Activated naive CD8-positive, alpha-beta T cell (primary cell): ENCODE measurements at regions not wholly inside any gene's neighbourhood (a gene's known extent, or its start where the extent isn't known, plus 50 kb on each side); places are given as distances from the start of the nearest gene placed in this dataset.

ENCODE experiments used
- H3K27ac Mint-ChIP-seq: one replicate; pipeline ENCODE4 v1.8.0; 2021; ENCODE audit warnings: mixed read lengths
- H3K27me3 Mint-ChIP-seq: one replicate; pipeline ENCODE4 v1.8.0; 2021; ENCODE audit warnings: mixed read lengths
- H3K36me3 Mint-ChIP-seq: one replicate; pipeline ENCODE4 v1.8.0; 2021; ENCODE audit warnings: mixed read lengths
- H3K4me1 Mint-ChIP-seq: one replicate; pipeline ENCODE4 v1.8.0; 2021; ENCODE audit warnings: low read depth, mixed read lengths
- H3K4me3 Mint-ChIP-seq: one replicate; pipeline ENCODE4 v1.8.0; 2021; ENCODE audit warnings: mild to moderate bottlenecking, mixed read lengths
- H3K9me3 Mint-ChIP-seq: one replicate; pipeline ENCODE4 v1.8.0; 2021; ENCODE audit warnings: low read depth, mixed read lengths

- no peaks in the 10 kb centered on the region for H3K36me3 Mint-ChIP-seq
- H3K27ac Mint-ChIP-seq = no peak overlapping the region
- no peaks in the 10 kb centered on the region for H3K9me3 Mint-ChIP-seq
- peaks cover 8% of the 10 kb centered on the region for H3K4me1 Mint-ChIP-seq
- peaks cover 6% of the 10 kb centered on the region for H3K27me3 Mint-ChIP-seq
- no peak overlapping the region for H3K4me3 Mint-ChIP-seq
Measured at GRCh38 chr2:156189584-156189983, 142.9 kb downstream of the NR4A2 start.

DNA sequence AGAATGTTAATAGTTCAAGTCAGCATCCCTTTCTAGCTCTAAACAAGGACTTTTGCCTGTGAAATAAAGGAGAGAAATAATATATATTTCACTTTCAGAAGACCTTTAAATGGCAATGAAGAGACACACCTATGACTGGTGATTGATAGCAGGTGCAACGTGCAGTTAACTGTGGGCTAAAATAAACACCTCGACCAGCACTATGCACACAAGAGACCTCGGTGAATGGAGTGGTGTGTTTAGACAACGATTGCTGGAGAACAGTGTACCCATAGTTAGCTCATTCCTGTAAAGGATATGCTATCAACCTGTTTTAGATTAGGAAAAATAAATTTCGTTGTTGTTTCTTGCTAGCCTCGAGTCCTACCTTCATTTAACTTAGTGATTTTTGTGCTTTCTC, 143.4 kb downstream of the NR4A2 start:
- Mint-ChIP-seq H3K4me1 (peaks cover 8% of the 10 kb centered on the region), H3K27ac (no peak overlapping the region), H3K9me3 (no peaks in the 10 kb centered on the region), H3K27me3 (peaks cover 6% of the 10 kb centered on the region), H3K36me3 (no peaks in the 10 kb centered on the region), H3K4me3 (no peak overlapping the region)

- H3K9me3 Mint-ChIP-seq = no peaks in the 10 kb centered on the region
- H3K4me3 Mint-ChIP-seq = no peak overlapping the region
- H3K4me1 Mint-ChIP-seq = no peaks in the 10 kb centered on the region
- no peaks in the 10 kb centered on the region for H3K36me3 Mint-ChIP-seq
- no peak overlapping the region for H3K27ac Mint-ChIP-seq
- H3K27me3 Mint-ChIP-seq = peaks cover 2% of the 10 kb centered on the region
Measured at GRCh38 chr2:156182132-156182531, 150.4 kb downstream of the NR4A2 start.

GRCh38 chr2:156181208-156181607, 151.3 kb downstream of the NR4A2 start:
- Mint-ChIP-seq H3K4me3 (no peak overlapping the region), H3K27me3 (peaks cover 2% of the 10 kb centered on the region), H3K27ac (no peak overlapping the region), H3K36me3 (no peaks in the 10 kb centered on the region), H3K4me1 (no peaks in the 10 kb centered on the region), H3K9me3 (no peaks in the 10 kb centered on the region)

GRCh38 chr2:156177654-156178053, 154.9 kb downstream of the NR4A2 start:
- Mint-ChIP-seq H3K4me3 (no peak overlapping the region), H3K4me1 (no peaks in the 10 kb centered on the region), H3K36me3 (no peaks in the 10 kb centered on the region), H3K27me3 (no peaks in the 10 kb centered on the region), H3K9me3 (no peaks in the 10 kb centered on the region), H3K27ac (no peak overlapping the region)

DNA sequence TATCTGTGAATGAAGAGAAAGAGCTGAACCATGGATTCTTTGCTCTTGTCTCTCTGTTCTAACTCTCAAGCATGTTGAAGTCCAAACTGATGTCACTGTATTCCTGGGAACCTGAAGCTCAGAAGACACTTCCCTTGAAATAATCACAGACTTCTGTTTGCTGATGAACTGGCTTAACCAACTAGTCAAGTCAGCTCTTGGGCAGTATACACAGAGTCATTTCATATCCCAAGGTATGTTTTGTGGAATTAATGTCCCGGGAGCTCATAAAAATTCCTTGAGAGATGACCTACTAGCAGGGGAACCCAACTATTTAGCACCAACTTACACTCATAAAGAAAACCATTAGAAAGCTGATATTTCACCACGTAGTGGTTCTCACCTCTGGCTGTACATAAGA, 156.6 kb downstream of the NR4A2 start:
- no peaks in the 10 kb centered on the region for H3K9me3 Mint-ChIP-seq

DNA sequence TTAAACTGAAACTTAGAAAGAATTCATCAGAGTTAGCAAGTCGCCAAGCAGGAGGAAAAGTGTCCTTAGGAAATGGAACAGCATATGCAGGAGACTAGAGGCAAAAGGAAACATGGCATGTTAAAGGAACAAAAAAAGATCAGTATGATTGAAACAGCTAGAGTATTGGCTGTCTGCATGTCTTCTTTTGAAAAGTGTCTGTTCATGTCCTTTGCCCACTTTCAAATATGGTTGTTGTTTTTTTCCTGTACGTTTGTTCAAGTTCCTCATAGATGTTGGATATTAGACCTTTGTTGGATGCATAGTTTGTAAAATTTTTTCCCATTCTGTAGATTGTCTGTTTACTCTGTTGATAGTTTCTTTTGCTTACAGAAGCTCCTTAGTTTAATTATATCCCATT, 161.6 kb downstream of the NR4A2 start:
- Mint-ChIP-seq H3K4me3 (no peak overlapping the region), H3K9me3 (no peaks in the 10 kb centered on the region), H3K27me3 (peaks cover 6% of the 10 kb centered on the region), H3K4me1 (no peaks in the 10 kb centered on the region), H3K36me3 (no peaks in the 10 kb centered on the region), H3K27ac (no peak overlapping the region)

More for the DNA sequence above, 156.6 kb downstream of the NR4A2 start:
- Mint-ChIP-seq H3K4me3 (no peak overlapping the region), H3K27ac (no peak overlapping the region), H3K4me1 (no peaks in the 10 kb centered on the region), H3K36me3 (no peaks in the 10 kb centered on the region), H3K27me3 (no peaks in the 10 kb centered on the region)

GRCh38 chr2:156165742-156166141, 166.8 kb downstream of the NR4A2 start:
- Mint-ChIP-seq H3K27me3 (peaks cover 6% of the 10 kb centered on the region), H3K9me3 (no peaks in the 10 kb centered on the region), H3K36me3 (no peaks in the 10 kb centered on the region), H3K27ac (no peak overlapping the region), H3K4me1 (no peaks in the 10 kb centered on the region), H3K4me3 (no peak overlapping the region)

DNA sequence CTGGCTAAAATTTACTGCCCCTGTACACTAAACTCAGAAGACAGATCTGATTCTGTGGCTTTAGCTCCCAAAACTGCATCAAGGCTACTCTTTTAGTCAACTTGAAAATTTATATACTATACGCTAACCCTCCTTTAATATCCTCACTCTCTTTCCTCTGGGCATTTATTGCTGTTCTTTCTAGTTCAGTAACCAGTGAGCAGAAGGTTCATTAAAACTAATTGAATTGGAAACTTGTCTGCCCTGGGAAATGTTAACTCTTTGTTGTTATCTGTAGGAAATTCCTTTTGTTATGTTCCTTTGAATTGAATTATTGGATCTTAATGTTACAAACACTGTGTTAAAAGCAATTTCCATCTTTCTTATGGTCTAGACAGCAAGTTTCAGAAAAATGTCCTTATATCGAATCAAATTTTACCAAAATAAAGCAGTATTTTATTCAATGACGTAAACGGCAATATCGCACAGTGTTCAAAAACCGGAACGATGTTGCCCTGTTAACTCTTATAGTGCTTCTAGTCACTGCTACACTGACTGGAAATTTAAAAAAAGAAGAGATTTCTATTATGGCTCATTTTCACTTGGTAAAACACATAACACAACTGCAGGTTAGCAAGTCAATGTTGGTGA, 168.3 kb downstream of the NR4A2 start:
- Mint-ChIP-seq H3K4me3 (no peak overlapping the region), H3K9me3 (no peaks in the 10 kb centered on the region), H3K27ac (no peak overlapping the region), H3K36me3 (no peaks in the 10 kb centered on the region), H3K4me1 (no peaks in the 10 kb centered on the region), H3K27me3 (peaks cover 6% of the 10 kb centered on the region)

- H3K4me1 Mint-ChIP-seq = no peaks in the 10 kb centered on the region
- no peak overlapping the region for H3K27ac Mint-ChIP-seq
- H3K9me3 Mint-ChIP-seq = no peaks in the 10 kb centered on the region
- H3K4me3 Mint-ChIP-seq = no peak overlapping the region
- no peaks in the 10 kb centered on the region for H3K36me3 Mint-ChIP-seq
- H3K27me3 Mint-ChIP-seq = peaks cover 3% of the 10 kb centered on the region
Measured at GRCh38 chr2:156158808-156159207, 173.7 kb downstream of the NR4A2 start.

DNA sequence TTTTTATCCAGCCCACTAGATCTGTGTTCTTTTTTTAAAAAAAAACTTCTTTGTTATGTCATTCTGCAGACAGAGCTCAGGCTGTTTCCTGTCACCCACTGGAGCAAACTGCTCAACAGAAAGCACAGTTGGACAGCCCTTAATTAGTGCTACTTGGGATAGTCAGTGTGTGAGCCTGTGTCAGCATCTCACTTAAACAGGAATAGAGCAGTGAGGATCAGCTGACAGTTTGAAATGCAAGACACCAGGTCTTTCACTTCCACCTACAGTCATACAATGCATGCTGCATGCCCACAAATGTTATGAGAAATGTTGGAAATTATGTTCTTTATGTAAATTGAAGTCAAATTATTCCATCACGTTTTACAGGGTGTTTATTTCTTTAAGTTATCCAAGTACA, 174.9 kb downstream of the NR4A2 start:
- Mint-ChIP-seq H3K4me1 (no peaks in the 10 kb centered on the region), H3K36me3 (no peaks in the 10 kb centered on the region), H3K4me3 (no peak overlapping the region), H3K27ac (no peak overlapping the region), H3K9me3 (no peaks in the 10 kb centered on the region), H3K27me3 (peaks cover 7% of the 10 kb centered on the region)

DNA sequence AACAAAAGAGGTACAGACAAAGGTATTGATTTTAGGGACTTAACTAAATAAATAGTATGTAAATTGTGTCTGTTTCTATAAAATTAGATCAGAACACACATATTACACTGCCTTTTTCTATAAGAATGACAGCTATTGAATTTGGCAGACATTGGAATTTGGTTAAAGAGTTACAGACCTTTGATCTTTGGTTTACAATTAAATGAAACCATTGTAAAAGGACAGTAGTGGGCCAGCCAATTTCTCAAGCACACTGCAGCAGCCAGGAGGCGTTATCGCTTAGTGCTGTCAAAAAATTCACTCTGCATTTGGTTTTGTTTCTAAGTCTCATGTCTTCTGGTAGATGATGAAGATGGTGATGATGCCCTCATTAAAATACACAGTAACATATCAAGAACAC, 175.9 kb downstream of the NR4A2 start:
- Mint-ChIP-seq H3K9me3 (no peaks in the 10 kb centered on the region), H3K36me3 (no peaks in the 10 kb centered on the region), H3K4me3 (no peak overlapping the region), H3K27ac (no peak overlapping the region), H3K27me3 (peaks cover 7% of the 10 kb centered on the region), H3K4me1 (no peaks in the 10 kb centered on the region)

- H3K4me3 Mint-ChIP-seq = no peak overlapping the region
- no peak overlapping the region for H3K27ac Mint-ChIP-seq
- no peaks in the 10 kb centered on the region for H3K9me3 Mint-ChIP-seq
- H3K4me1 Mint-ChIP-seq = no peaks in the 10 kb centered on the region
- peaks cover 11% of the 10 kb centered on the region for H3K27me3 Mint-ChIP-seq
- no peaks in the 10 kb centered on the region for H3K36me3 Mint-ChIP-seq
Measured at GRCh38 chr2:156155319-156155718, 177.2 kb downstream of the NR4A2 start.

DNA sequence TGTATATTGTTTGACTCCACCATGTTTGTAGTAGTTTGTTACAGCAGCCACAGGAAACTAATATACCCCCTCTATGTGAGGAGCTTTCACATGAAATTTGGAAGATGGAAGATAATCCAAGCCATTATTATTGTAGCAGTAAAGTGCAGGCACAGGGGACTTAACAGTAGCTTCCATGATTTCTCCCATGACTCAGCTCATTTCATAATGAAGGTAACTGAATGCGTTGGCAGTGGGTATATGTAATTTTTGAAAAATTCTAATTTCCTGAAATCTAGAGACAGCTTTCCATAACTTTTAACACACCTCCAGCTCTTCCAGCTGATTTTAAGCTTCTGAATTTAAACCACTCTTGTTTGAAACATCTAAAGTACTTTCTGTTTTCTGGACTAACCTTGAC, 181.2 kb downstream of the NR4A2 start:
- no peak overlapping the region for H3K4me3 Mint-ChIP-seq
- H3K4me1 Mint-ChIP-seq = no peaks in the 10 kb centered on the region

GRCh38 chr2:156147594-156148330, 184.8 kb downstream of the NR4A2 start:
- Mint-ChIP-seq H3K36me3 (no peaks in the 10 kb centered on the region), H3K27ac (no peak overlapping the region), H3K4me3 (no peak overlapping the region), H3K27me3 (peaks cover 6% of the 10 kb centered on the region), H3K9me3 (no peaks in the 10 kb centered on the region), H3K4me1 (no peaks in the 10 kb centered on the region)

More for the DNA sequence above, 181.2 kb downstream of the NR4A2 start:
- H3K27ac Mint-ChIP-seq = no peak overlapping the region
- peaks cover 13% of the 10 kb centered on the region for H3K27me3 Mint-ChIP-seq
- H3K9me3 Mint-ChIP-seq = no peaks in the 10 kb centered on the region
- H3K36me3 Mint-ChIP-seq = no peaks in the 10 kb centered on the region

DNA sequence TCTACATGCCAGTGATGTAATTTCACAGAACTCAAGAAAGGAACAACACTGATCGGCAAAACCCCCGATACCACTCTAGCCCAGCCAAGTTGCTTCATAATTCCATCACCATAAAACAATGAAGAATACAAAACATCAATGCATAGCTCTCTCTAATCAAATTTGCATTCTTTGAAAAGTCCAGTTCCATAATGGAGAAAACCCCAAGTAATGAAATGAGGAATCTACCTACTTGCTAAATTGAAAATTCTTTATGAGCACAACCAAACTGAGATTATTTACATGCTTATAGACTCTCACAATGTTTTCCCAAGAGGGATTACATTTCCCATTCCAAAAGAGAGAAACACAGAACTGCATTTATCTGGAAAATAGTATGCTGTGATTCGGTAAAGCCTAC, 186.5 kb downstream of the NR4A2 start:
- no peaks in the 10 kb centered on the region for H3K9me3 Mint-ChIP-seq
- H3K27ac Mint-ChIP-seq = no peak overlapping the region
- H3K27me3 Mint-ChIP-seq = peaks cover 5% of the 10 kb centered on the region
- no peaks in the 10 kb centered on the region for H3K36me3 Mint-ChIP-seq
- H3K4me1 Mint-ChIP-seq = no peaks in the 10 kb centered on the region
- no peak overlapping the region for H3K4me3 Mint-ChIP-seq
